K562 (cell line): ENCODE measurements at regions not wholly inside any gene's neighbourhood (a gene's known extent, or its start where the extent isn't known, plus 50 kb on each side); places are given as distances from the start of the nearest gene placed in this dataset.

Experiments
- ATAC-seq: fragments of 200-7000 bp; cut with Tn5 transposase; 3 replicates; pipeline ENCODE4 v1.9.1; 2020; ENCODE audit warnings: moderate library complexity
- BruUV-seq: library from RNA; stranded (reverse); fragments of 400-500 nt; replicated peaks from 2 replicates; lab custom pipeline; 2021; lab: Mats Ljungman, UMichigan
- CTCF ChIA-PET: fragments of 300-600 bp; formaldehyde crosslinking; extraction: SDS; loops from one replicate; lab custom pipeline; 2021; ENCODE audit warnings: low intra/inter-chr PET ratio; lab: Yijun Ruan, JAX
- POLR2A ChIA-PET: fragments of 300-600, 350-650 bp; sonication (Branson Sonifier 250); formaldehyde crosslinking; extraction: SDS; loops from one replicate; lab custom pipeline; 2021; ENCODE audit warnings: antibody characterized with exemption, inconsistent platforms; lab: Yijun Ruan, JAX
- DNase-seq, 4 experiments: peaks; one replicate each; pipeline versions ENCODE4 v3.0.0 to v3.0.0-alpha.2; 2011 to 2018; ENCODE audit warnings: low spot score in 3 of 4, mixed read lengths in 3 of 4; ENCODE audit errors: extremely low read depth in 1 of 4
- FAIRE-seq: peaks from 2 replicates; lab custom pipeline; 2011; peaks lifted over from hg19 to GRCh38; lab: Jason Lieb, UNC
- H2AFZ ChIP-seq: 2 replicates; pipeline ENCODE4 v1.6.0; 2011; ENCODE audit warnings: low read depth, low read length, control low read depth, inconsistent platforms
- H3K27ac ChIP-seq: fragments of 200-600 bp; 3 replicates; pipeline ENCODE4 v1.8.0; 2011; ENCODE audit warnings: low read depth, mild to moderate bottlenecking, control low read depth, inconsistent platforms, low read length, moderate library complexity, mixed read lengths; ENCODE audit errors: extremely low read depth
- H3K27me3 ChIP-seq, 2 experiments: fragments of 300-600 bp in 1 of 2; 2 replicates in 1 of 2; 3 replicates in 1 of 2; pipeline versions ENCODE4 v1.6.0 to v1.8.0; 2011; ENCODE audit warnings: inconsistent platforms in 2 of 2, low read length in 2 of 2, mild to moderate bottlenecking in 1 of 2, mixed read lengths in 1 of 2, moderate library complexity in 1 of 2; ENCODE audit not compliant: control insufficient read depth in 2 of 2, insufficient read depth in 2 of 2
- H3K36me3 ChIP-seq: fragments of 300-600 bp; 3 replicates; pipeline ENCODE4 v1.8.0; 2011; ENCODE audit warnings: mild to moderate bottlenecking, low read length, inconsistent platforms; ENCODE audit not compliant: control insufficient read depth, insufficient read depth
- H3K4me1 ChIP-seq, 2 experiments: fragments of 200-600 bp in 1 of 2; replicated peaks in 1 of 2; 2 replicates in 1 of 2; 3 replicates in 1 of 2; pipeline versions ENCODE4 v1.5.1 to v1.8.0; 2011; ENCODE audit warnings: inconsistent platforms in 2 of 2, low read length in 2 of 2, mild to moderate bottlenecking in 1 of 2, mixed read lengths in 1 of 2, moderate library complexity in 1 of 2; ENCODE audit not compliant: control insufficient read depth in 2 of 2, insufficient read depth in 2 of 2
- H3K4me2 ChIP-seq: 2 replicates; pipeline ENCODE4 v1.6.1; 2011; ENCODE audit warnings: low read length, control low read depth, inconsistent platforms, mixed read lengths; ENCODE audit not compliant: insufficient read depth
- H3K4me3 ChIP-seq: fragments of 200-600 bp; sonication (generic), shearing (Covaris generic); 2 replicates; pipeline ENCODE4 v1.5.1; 2016; ENCODE audit warnings: control low read depth, inconsistent platforms
- H3K79me2 ChIP-seq: fragments of 200-600 bp; 3 replicates; pipeline ENCODE4 v1.8.0; 2011; ENCODE audit warnings: low read length, inconsistent platforms; ENCODE audit not compliant: control insufficient read depth, insufficient read depth
- H3K9ac ChIP-seq, 2 experiments: 2 replicates each; pipeline versions ENCODE4 v1.6.0 to v1.6.1; 2011; ENCODE audit warnings: low read depth in 2 of 2, low read length in 2 of 2, control low read depth in 1 of 2, inconsistent platforms in 1 of 2, mild to moderate bottlenecking in 1 of 2, mixed read lengths in 1 of 2; ENCODE audit not compliant: insufficient read depth in 1 of 2
- H3K9me1 ChIP-seq: one replicate; pipeline ENCODE4 v1.6.0; 2011; ENCODE audit warnings: inconsistent platforms, mild to moderate bottlenecking, low read length, moderate library complexity; ENCODE audit not compliant: control insufficient read depth, insufficient read depth
- H3K9me3 ChIP-seq: replicated peaks from 2 replicates; pipeline ENCODE4 v1.5.1; 2011; ENCODE audit warnings: low read depth, low read length, inconsistent platforms; ENCODE audit not compliant: control insufficient read depth, insufficient read depth
- H4K20me1 ChIP-seq: replicated peaks from 2 replicates; pipeline ENCODE4 v1.6.1; 2011; ENCODE audit warnings: low read length, inconsistent platforms, mixed read lengths; ENCODE audit not compliant: control insufficient read depth, insufficient read depth
- CREB5 ChIP-seq: fragments of 250-450 bp; sonication (Bioruptor Pico); IDR thresholded peaks from 2 replicates; pipeline ENCODE4 v1.5.0; 2020; ENCODE audit warnings: mild to moderate bottlenecking
- FOXP4 ChIP-seq: sonication (generic); formaldehyde crosslinking; IDR thresholded peaks from 2 replicates; pipeline ENCODE4 v1.8.0; 2022; ENCODE audit warnings: mild to moderate bottlenecking, missing genetic modification reagents, borderline replicate concordance
- KAT8 ChIP-seq: fragments of 450-650 bp; IDR thresholded peaks from 2 replicates; pipeline ENCODE4 v1.6.1; 2016; ENCODE audit warnings: low read depth, mild to moderate bottlenecking
- NFE2 ChIP-seq: IDR thresholded peaks from 2 replicates; pipeline ENCODE4 v1.6.1; 2014; ENCODE audit warnings: antibody characterized with exemption, low read depth
- PPARD ChIP-seq: fragments of 250-450 bp; sonication (Bioruptor Pico); IDR thresholded peaks from 2 replicates; pipeline ENCODE4 v1.8.0; 2022; ENCODE audit warnings: inconsistent platforms, mild to moderate bottlenecking, moderate library complexity
- RBM22 ChIP-seq: fragments of 200-400 bp; formaldehyde crosslinking; IDR thresholded peaks from 2 replicates; pipeline ENCODE4 v1.6.1; 2018; ENCODE audit warnings: low read length, low read depth; ENCODE audit not compliant: poor library complexity, severe bottlenecking
- RFX7 ChIP-seq: fragments of 250-450 bp; sonication (Bioruptor Pico); IDR thresholded peaks from 2 replicates; pipeline ENCODE4 v1.5.1; 2021; ENCODE audit warnings: mild to moderate bottlenecking
- SNRNP70 ChIP-seq: fragments of 200-400 bp; formaldehyde crosslinking; optimal IDR thresholded peaks from 2 replicates; pipeline ENCODE3; 2017; ENCODE audit warnings: low read depth, low read length
- SRSF7 ChIP-seq: fragments of 200-400 bp; formaldehyde crosslinking; optimal IDR thresholded peaks from 2 replicates; pipeline ENCODE3; 2017; ENCODE audit warnings: mild to moderate bottlenecking, low read depth, low read length
- ZNF274 ChIP-seq: IDR thresholded peaks from 2 replicates; pipeline ENCODE4 v1.6.1; 2011; ENCODE audit warnings: low read depth, mild to moderate bottlenecking, low read length, moderate library complexity, borderline replicate concordance
- in situ Hi-C: fragments of 300-500 bp; cut with MboI; formaldehyde crosslinking; loops from 4 replicates; pipeline ENCODE4 v1.15.0; 2018; ENCODE audit warnings: inconsistent platforms, mixed read lengths
- intact Hi-C: fragments of 100-400 bp; cut with micrococcal nuclease; formaldehyde crosslinking; loops from 2 replicates; pipeline ENCODE4 v1.14.2; 2022

GRCh38 chr5:96316017-96316416 lies 117.0 kb downstream of the PCSK1 start:
- H3K4me1 ChIP-seq, result no peaks in the 10 kb centered on the region
- H3K27ac ChIP-seq, result no peak overlapping the region
- intact Hi-C loops, result no loop called here
- no peaks in the 10 kb centered on the region for H3K9me1 ChIP-seq
- POLR2A ChIA-PET, result no interaction called here
- no peaks in the 10 kb centered on the region for H3K79me2 ChIP-seq
- no peaks in the 10 kb centered on the region for H4K20me1 ChIP-seq
- 0 out of 5 replicates have a peak, but pooled peaks cover 0 to 2% of the 10 kb centered on the region in 2 experiments for H3K27me3 ChIP-seq
- no peak for FAIRE-seq
- DNase-seq, result no peak
- H3K36me3 ChIP-seq, result no peaks in the 10 kb centered on the region
- in situ Hi-C loops, result no loop called here
- no TSS peak for BruUV-seq
- no peaks in the 10 kb centered on the region for H3K9me3 ChIP-seq
- no peak overlapping the region for H3K9ac ChIP-seq
- CTCF ChIA-PET, result no interaction called here
- H2AFZ ChIP-seq, result no peak overlapping the region
- no peak for ATAC-seq
- no peak overlapping the region for H3K4me3 ChIP-seq
- H3K4me2 ChIP-seq, result no peak overlapping the region
- TF ChIP-seq SRSF7 (no peak), RBM22 (no peak), SNRNP70 (no peak), ZNF274 (no peak), CREB5 (CRISPR knock-in tag) (no peak), FOXP4 (CRISPR knock-in tag) (no peak), PPARD (no peak), KAT8 (no peak), RFX7 (no peak), NFE2 (no peak)
